ENCODE measurements at regions not wholly inside any gene's neighbourhood (a gene's known extent, or its start where the extent isn't known, plus 50 kb on each side); places are given as distances from the start of the nearest gene placed in this dataset.

- Mint-ChIP-seq H3K27ac (no peak overlapping the region), H3K9me3 (no peaks in the 10 kb centered on the region), H3K4me1 (no peaks in the 10 kb centered on the region), H3K27me3 (ENCODE audit: low read depth in 3 of 3) (peaks cover 0 to 4% (median 0%) of the 10 kb centered on the region in 3 donors), H3K4me3 (no peak overlapping the region), H3K36me3 (no peaks in the 10 kb centered on the region)
- no peak for DNase-seq
These were observed 312.5 kb downstream of the TEX29 start for GRCh38 chr13:111632906-111633305.

GRCh38 chr13:111633401-111633800 is 313.0 kb downstream of the TEX29 start:
- no peak overlapping the region for H3K4me3 Mint-ChIP-seq
- H3K36me3 Mint-ChIP-seq: no peaks in the 10 kb centered on the region
- peaks cover 0 to 4% (median 0%) of the 10 kb centered on the region in 3 donors for H3K27me3 Mint-ChIP-seq (ENCODE audit: low read depth in 3 of 3)
- H3K27ac Mint-ChIP-seq: no peak overlapping the region
- no peaks in the 10 kb centered on the region for H3K9me3 Mint-ChIP-seq
- no peaks in the 10 kb centered on the region for H3K4me1 Mint-ChIP-seq
- DNase-seq: no peak

DNA sequence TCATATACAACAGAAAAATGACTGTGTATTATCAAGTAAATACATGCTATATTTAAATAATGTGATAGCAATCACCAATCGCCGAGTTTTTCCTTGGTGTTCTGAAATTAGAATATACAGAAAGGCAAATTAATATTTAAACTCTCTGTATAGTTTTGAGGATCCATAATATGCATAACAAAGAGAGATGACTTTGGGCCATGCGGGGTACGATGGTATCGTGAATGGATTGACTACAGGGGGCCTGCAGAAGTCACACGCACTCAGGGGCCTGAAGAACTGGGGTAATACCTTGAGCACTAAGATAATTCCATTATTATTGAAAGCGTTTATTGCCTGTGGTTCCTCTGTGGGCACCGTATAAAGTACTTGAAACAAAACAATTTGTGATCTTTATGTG is 314.0 kb downstream of the TEX29 start:
- H3K4me1 Mint-ChIP-seq: no peaks in the 10 kb centered on the region
- no peak for DNase-seq
- H3K27ac Mint-ChIP-seq: no peak overlapping the region
- no peaks in the 10 kb centered on the region for H3K36me3 Mint-ChIP-seq
- H3K4me3 Mint-ChIP-seq: no peak overlapping the region
- peaks cover 0 to 2% (median 0%) of the 10 kb centered on the region in 3 donors for H3K27me3 Mint-ChIP-seq (ENCODE audit: low read depth in 3 of 3)
- H3K9me3 Mint-ChIP-seq: no peaks in the 10 kb centered on the region

DNA sequence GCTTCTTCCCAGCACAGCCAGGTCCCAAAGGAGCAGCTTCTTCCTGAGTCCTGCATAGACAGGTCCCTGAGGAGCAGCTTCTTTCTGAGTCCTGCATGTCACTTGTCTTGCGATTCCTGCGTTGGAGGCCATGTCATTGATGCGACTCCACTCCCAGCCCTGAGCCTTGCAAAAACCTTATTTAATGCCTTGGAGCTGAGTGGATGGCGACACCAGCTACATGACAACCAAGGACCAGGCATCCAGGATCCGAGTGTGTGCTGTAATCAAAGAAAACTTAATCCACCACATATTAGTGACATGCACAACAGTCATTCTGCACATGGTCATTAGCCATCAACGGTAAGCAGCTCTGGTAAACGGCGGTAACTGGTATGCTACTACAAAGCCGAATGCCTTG is 315.8 kb downstream of the TEX29 start:
- no peaks in the 10 kb centered on the region for H3K4me1 Mint-ChIP-seq
- H3K4me3 Mint-ChIP-seq: no peak overlapping the region
- H3K27me3 Mint-ChIP-seq (ENCODE audit: low read depth in 3 of 3): peaks cover 0 to 2% (median 0%) of the 10 kb centered on the region in 3 donors
- no peak overlapping the region for H3K27ac Mint-ChIP-seq
- H3K9me3 Mint-ChIP-seq: no peaks in the 10 kb centered on the region
- no peak for DNase-seq
- H3K36me3 Mint-ChIP-seq: no peaks in the 10 kb centered on the region

DNA sequence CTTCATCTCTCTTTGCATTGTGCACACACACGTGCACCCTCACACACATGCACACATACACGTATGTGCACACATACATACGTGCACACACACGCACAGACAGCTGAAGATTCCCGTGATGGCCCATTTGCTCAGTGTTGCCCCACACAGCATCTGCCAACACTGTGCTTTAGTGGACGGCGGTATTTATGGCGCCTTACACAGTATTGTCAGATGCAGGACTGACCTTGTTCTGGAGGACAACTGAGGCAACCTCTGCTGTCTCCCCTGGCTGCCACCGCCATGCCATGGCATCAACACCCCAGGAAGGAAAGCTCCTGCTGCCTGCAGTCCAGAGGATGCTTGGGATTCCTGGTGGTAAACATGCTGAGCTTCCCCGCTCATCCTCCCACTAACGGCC is 316.4 kb downstream of the TEX29 start:
- peaks cover 0 to 2% (median 0%) of the 10 kb centered on the region in 3 donors for H3K27me3 Mint-ChIP-seq (ENCODE audit: low read depth in 3 of 3)
- no peak overlapping the region for H3K27ac Mint-ChIP-seq
- no peak overlapping the region for H3K4me3 Mint-ChIP-seq
- no peaks in the 10 kb centered on the region for H3K9me3 Mint-ChIP-seq
- no peak for DNase-seq
- H3K36me3 Mint-ChIP-seq: no peaks in the 10 kb centered on the region
- no peaks in the 10 kb centered on the region for H3K4me1 Mint-ChIP-seq

DNA sequence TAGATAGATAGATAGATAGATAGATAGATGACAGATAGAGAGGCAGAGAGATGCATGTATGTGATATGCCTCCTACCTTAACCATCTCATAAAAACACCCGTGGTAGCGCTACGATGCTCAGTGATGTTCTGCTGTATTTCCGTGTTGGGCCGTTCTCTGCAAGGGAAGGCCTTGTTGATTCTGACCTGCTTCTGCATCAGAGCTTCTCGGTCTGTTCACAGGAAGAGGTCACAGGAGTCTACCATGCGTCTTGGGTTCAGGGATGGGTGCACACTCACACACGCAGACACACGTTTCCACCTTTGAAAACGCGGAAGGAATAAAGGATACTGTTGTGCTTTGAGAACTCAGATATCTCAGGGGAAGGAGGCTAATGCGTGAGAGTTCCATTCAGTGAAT is 316.9 kb downstream of the TEX29 start:
- no peak overlapping the region for H3K4me3 Mint-ChIP-seq
- H3K27ac Mint-ChIP-seq: no peak overlapping the region
- H3K36me3 Mint-ChIP-seq: no peaks in the 10 kb centered on the region
- DNase-seq: no peak
- peaks cover 0 to 2% (median under 1%) of the 10 kb centered on the region in 3 donors for H3K27me3 Mint-ChIP-seq (ENCODE audit: low read depth in 3 of 3)
- no peaks in the 10 kb centered on the region for H3K9me3 Mint-ChIP-seq
- H3K4me1 Mint-ChIP-seq: no peaks in the 10 kb centered on the region

DNA sequence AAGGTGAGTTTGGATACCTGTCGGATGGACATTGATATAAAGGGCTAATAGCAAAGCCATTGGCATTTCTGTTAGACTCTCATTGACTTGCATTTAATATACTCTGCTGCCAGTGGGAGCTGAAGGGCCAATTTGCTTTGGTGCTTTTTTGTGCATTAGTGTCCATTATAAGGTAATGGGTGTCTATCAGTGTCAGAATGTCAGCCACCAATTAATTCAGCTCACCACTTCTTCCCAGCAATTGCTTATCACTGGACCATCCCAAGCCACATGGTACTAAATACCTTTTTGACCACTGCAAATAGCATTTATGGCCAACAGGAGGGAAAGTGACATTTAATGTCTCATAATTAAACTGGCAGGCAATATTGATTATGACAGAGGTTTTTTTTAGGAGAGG is 317.8 kb downstream of the TEX29 start:
- H3K27ac Mint-ChIP-seq: no peak overlapping the region
- no peaks in the 10 kb centered on the region for H3K9me3 Mint-ChIP-seq
- H3K4me3 Mint-ChIP-seq: no peak overlapping the region
- peaks cover 0 to 4% (median 0%) of the 10 kb centered on the region in 3 donors for H3K27me3 Mint-ChIP-seq (ENCODE audit: low read depth in 3 of 3)
- H3K36me3 Mint-ChIP-seq: no peaks in the 10 kb centered on the region
- no peaks in the 10 kb centered on the region for H3K4me1 Mint-ChIP-seq
- no peak for DNase-seq

- Mint-ChIP-seq H3K36me3 (no peaks in the 10 kb centered on the region), H3K27me3 (ENCODE audit: low read depth in 3 of 3) (peaks cover 0 to 4% (median 0%) of the 10 kb centered on the region in 3 donors), H3K4me1 (no peaks in the 10 kb centered on the region), H3K4me3 (no peak overlapping the region), H3K9me3 (no peaks in the 10 kb centered on the region), H3K27ac (no peak overlapping the region)
- DNase-seq: no peak
These were observed 318.8 kb downstream of the TEX29 start for GRCh38 chr13:111639196-111639705.

DNA sequence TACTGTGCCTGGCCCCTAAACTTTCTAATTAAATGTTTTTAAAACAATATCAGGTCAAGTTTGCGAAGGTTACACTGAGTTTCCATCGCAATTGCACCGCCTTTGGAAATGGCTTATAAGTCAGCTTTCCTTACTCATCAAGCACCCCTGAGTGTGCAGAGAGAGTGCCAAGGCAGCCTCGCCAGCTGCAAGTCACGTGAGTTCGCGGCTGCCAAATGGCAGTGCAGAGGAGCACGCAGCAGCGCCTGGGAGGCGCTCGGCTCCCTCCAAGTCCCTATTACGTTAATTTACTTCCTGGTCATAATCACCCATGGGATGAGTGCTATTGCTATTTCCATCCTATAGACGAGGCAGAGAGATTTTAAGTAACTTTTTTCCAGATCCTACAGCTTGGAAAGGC is 319.6 kb downstream of the TEX29 start:
- Mint-ChIP-seq H3K4me1 (no peaks in the 10 kb centered on the region), H3K9me3 (no peaks in the 10 kb centered on the region), H3K27ac (no peak overlapping the region)

GRCh38 chr13:111640476-111640875 is 320.0 kb downstream of the TEX29 start:
- no peak for DNase-seq
- no peak overlapping the region for H3K4me3 Mint-ChIP-seq
- no peaks in the 10 kb centered on the region for H3K36me3 Mint-ChIP-seq
- H3K27me3 Mint-ChIP-seq (ENCODE audit: low read depth in 3 of 3): peaks cover 0 to 4% (median 0%) of the 10 kb centered on the region in 3 donors
- H3K9me3 Mint-ChIP-seq: no peaks in the 10 kb centered on the region
- no peaks in the 10 kb centered on the region for H3K4me1 Mint-ChIP-seq
- no peak overlapping the region for H3K27ac Mint-ChIP-seq

More for the DNA sequence above, 319.6 kb downstream of the TEX29 start:
- no peaks in the 10 kb centered on the region for H3K36me3 Mint-ChIP-seq
- H3K27me3 Mint-ChIP-seq (ENCODE audit: low read depth in 3 of 3): peaks cover 0 to 4% (median 0%) of the 10 kb centered on the region in 3 donors
- DNase-seq: no peak
- no peak overlapping the region for H3K4me3 Mint-ChIP-seq

DNA sequence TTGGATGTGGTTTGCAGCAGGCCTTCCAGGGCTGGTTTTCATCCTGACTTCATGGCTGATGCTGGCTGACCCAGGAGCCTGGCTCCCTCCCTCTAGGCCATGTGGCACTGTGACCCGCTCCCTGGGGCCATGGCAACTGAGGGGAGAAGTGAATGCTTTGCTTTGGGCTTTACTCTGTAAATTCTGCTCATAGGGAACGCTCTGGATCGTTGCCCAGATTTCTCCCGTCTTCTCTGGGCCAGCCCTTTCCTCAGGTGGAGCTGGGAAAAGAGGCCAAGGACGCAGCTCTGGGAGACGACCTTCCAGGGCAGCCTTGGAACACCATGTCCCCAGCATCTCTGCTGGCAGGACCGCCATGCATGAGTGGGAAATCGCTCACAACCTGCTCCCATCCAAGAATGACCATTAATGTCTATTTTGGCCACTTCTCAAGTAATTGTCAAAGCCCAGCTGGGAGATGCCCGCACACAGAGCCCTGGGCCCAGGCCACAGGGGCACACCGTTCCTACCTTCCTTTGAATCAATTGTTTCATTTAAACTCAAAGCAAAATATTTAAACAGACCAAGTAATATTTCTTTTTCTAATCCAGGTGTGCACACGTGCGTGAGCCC is 321.8 kb downstream of the TEX29 start:
- H3K4me1 Mint-ChIP-seq: no peaks in the 10 kb centered on the region
- H3K27me3 Mint-ChIP-seq (ENCODE audit: low read depth in 3 of 3): peaks cover 0 to 4% (median 4%) of the 10 kb centered on the region in 3 donors
- no peak for DNase-seq
- no peak overlapping the region for H3K4me3 Mint-ChIP-seq
- no peaks in the 10 kb centered on the region for H3K9me3 Mint-ChIP-seq
- no peak overlapping the region for H3K27ac Mint-ChIP-seq
- H3K36me3 Mint-ChIP-seq: no peaks in the 10 kb centered on the region

GRCh38 chr13:111644750-111645149 is 324.3 kb downstream of the TEX29 start:
- H3K4me3 Mint-ChIP-seq: no peak overlapping the region
- H3K9me3 Mint-ChIP-seq: no peaks in the 10 kb centered on the region
- no peaks in the 10 kb centered on the region for H3K4me1 Mint-ChIP-seq
- H3K27ac Mint-ChIP-seq: no peak overlapping the region
- H3K27me3 Mint-ChIP-seq (ENCODE audit: low read depth in 3 of 3): peaks cover 0 to 6% (median 4%) of the 10 kb centered on the region in 3 donors
- no peaks in the 10 kb centered on the region for H3K36me3 Mint-ChIP-seq
- DNase-seq: no peak

DNA sequence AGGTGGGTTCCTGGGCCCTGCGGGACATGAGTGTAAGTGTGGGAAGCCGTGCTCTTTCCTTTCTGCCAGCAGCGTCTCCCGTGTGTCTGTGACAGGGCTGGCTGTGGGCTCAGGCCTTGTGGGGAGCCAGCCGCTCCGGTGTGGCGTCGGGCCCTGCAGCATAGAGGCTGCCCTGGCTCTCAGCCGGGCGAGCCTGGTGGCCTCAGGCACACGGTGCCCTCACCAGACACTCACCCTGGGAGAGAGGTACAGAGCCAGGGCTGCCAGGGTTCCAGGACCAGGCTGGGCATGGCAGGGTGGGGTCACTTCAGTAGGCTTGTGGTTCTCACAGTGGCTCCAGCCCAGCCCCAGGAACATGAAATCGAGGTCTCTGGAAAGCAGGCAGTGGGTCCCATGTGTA is 324.8 kb downstream of the TEX29 start:
- no peaks in the 10 kb centered on the region for H3K4me1 Mint-ChIP-seq

DNA sequence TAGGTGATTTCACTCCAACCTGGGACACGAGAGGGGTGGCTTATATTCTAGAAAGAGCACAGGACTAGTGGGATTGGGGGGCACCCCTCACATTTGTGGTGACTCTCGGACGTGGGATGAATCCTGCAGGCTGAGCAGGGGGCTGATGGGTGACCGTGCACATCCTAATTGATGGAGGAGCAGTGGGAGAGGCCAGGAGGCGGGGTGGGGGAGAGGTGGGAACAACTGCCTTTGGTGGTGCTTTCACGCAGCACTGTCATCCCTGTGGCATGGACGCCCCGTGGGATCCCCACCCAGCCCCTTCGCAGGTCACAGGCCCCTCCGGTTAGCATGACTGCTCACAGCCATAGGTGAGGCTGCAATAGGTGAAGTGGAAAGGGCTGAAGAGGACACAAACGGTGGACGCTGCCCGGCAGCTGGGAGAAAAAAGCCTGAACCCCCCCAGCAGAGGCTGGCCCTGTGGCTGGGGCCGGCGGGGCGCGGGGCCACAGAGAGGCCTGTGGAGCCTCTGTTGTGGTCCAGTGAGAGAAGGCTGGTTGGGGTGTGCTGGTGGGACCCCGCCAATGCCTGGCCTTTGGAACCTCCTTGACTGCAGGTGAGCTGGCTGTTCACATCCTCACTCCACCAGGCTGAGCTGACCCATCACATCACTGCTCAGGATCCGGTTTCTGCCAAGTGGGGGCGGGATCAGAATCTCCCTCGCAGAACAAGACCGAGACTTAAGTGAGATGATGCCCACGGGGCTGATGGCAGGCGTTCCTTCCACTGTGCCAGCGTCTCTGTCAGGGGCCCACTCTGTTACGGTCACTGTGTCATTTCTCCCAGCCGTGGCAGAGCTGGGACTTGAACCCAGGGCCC is 325.4 kb downstream of the TEX29 start:
- Mint-ChIP-seq H3K4me1 (no peaks in the 10 kb centered on the region), H3K27ac (no peak overlapping the region), H3K27me3 (ENCODE audit: low read depth in 3 of 3) (peaks cover 2 to 6% (median 4%) of the 10 kb centered on the region in 3 donors), H3K9me3 (no peaks in the 10 kb centered on the region), H3K4me3 (no peak overlapping the region), H3K36me3 (no peaks in the 10 kb centered on the region)
- no peak for DNase-seq

More for the DNA sequence above, 324.8 kb downstream of the TEX29 start:
- Mint-ChIP-seq H3K9me3 (no peaks in the 10 kb centered on the region), H3K27ac (no peak overlapping the region), H3K36me3 (no peaks in the 10 kb centered on the region), H3K27me3 (ENCODE audit: low read depth in 3 of 3) (peaks cover 2 to 6% (median 4%) of the 10 kb centered on the region in 3 donors), H3K4me3 (no peak overlapping the region)
- DNase-seq: no peak

Measured in immature natural killer cell (primary cell).